MCF 10A (cell line): ENCODE measurements at regions not wholly inside any gene's neighbourhood (a gene's known extent, or its start where the extent isn't known, plus 50 kb on each side); places are given as distances from the start of the nearest gene placed in this dataset.
"Not testable (repeated sequence)": the region's sequence is repeated elsewhere in the genome, so short reads cannot be mapped to it uniquely, and the experiment has no call there.

Experiments used
- BruUV-seq: library from RNA; stranded (reverse); fragments of 400-500 nt; replicated peaks from 2 replicates; lab custom pipeline; 2021; lab: Mats Ljungman, UMichigan
- CTCF ChIA-PET: fragments of 300-600 bp; sonication (Branson Sonifier 250); formaldehyde crosslinking; extraction: SDS; loops from one replicate; lab custom pipeline; 2021; ENCODE audit warnings: antibody characterized with exemption, inconsistent platforms; lab: Yijun Ruan, JAX
- POLR2A ChIA-PET: fragments of 300-600, 350-650 bp; sonication (Branson Sonifier 250); formaldehyde crosslinking; extraction: SDS; loops from one replicate; lab custom pipeline; 2020; ENCODE audit warnings: antibody characterized with exemption, inconsistent platforms; lab: Yijun Ruan, JAX
- DNase-seq: peaks from one replicate; pipeline ENCODE4 v3.0.0-alpha.2; 2018; ENCODE audit not compliant: unreplicated experiment
- H3K27ac Mint-ChIP-seq: one replicate; pipeline ENCODE4 v1.8.0; 2022; ENCODE audit warnings: mild to moderate bottlenecking, low read depth, mixed read lengths; ENCODE audit not compliant: unreplicated experiment
- H3K27me3 Mint-ChIP-seq: one replicate; pipeline ENCODE4 v1.8.0; 2022; ENCODE audit warnings: mixed read lengths; ENCODE audit not compliant: insufficient read depth, unreplicated experiment
- H3K36me3 Mint-ChIP-seq: one replicate; pipeline ENCODE4 v1.8.0; 2022; ENCODE audit warnings: mild to moderate bottlenecking, moderate library complexity, mixed read lengths; ENCODE audit not compliant: insufficient read depth, unreplicated experiment
- H3K4me1 Mint-ChIP-seq: one replicate; pipeline ENCODE4 v1.8.0; 2022; ENCODE audit warnings: mixed read lengths; ENCODE audit not compliant: insufficient read depth, unreplicated experiment
- H3K4me3 Mint-ChIP-seq: one replicate; pipeline ENCODE4 v1.8.0; 2022; ENCODE audit warnings: mild to moderate bottlenecking, moderate library complexity, mixed read lengths; ENCODE audit not compliant: unreplicated experiment
- H3K9me3 Mint-ChIP-seq: one replicate; pipeline ENCODE4 v1.8.0; 2022; ENCODE audit warnings: mixed read lengths; ENCODE audit not compliant: unreplicated experiment
- intact Hi-C: fragments of 100-400 bp; cut with micrococcal nuclease; formaldehyde crosslinking; loops from 2 replicates; pipeline ENCODE4 v1.14.1; 2022
- TF ChIP-seq, protein P1 (sequence below): fragments of 200-600 bp; IDR thresholded peaks from one replicate; pipeline ENCODE4 v1.8.0; 2022; ENCODE audit warnings: antibody characterized with exemption, mild to moderate bottlenecking; ENCODE audit not compliant: unreplicated experiment

DNA sequence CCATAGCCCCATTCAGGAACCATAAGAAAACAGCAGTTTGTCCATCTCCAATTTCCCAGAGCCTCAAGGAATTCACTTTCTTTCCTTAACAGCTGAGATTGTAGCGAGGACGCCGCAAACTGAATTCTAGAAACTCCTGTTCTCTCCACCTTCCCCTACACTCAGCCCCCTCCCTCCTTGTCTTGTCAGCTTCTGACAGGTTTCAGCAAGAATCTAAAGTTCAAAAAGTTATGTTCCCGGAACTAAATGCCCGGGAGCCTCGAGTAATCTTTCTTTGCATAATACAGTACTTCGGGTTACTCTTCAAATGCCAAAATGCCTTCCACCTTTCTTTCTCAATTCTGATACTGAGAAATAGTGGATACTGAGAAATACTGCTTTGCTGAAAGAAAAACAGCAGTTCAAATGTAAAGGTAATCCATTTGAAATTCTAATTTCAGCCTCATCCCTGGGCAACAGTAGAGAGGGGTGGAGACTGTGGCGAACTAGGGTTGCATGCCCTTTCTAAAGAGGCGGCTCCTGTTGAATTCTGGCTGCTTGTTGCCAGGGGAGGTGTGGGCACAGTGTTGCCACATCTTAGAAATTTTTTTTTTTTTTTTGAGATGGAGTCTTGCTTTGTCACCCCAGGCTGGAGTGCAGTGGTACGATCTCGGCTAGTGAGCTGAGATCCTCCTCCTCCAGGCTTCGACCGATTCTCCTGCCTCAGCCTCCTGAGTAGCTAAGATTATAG lies 63.5 kb upstream of the USP7 start:
- intact Hi-C loops = no loop called here
- H3K27ac Mint-ChIP-seq = no peak overlapping the region

DNA sequence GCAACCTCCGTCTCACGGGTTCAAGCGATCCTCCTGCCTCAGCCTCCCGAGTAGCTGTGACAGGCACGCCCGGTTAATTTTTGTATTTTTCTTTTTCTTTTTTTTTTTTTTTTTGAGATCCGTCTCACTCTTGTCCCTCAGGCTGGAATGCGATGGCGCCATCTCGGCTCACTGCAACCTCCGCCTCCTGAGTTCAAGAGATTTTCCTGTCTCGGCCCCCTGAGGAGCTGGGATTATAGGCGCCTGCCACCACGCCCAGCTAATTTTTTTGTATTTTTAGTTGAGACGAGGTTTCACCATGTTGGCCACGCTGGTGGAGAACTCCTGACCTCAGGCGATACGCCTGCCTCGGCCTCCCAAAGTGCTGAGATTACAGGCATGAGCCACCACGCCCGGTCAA lies 63.0 kb upstream of the HAPSTR1 start:
- H3K9me3 Mint-ChIP-seq, DNase-seq, BruUV-seq, H3K27me3 Mint-ChIP-seq, H3K4me1 Mint-ChIP-seq, H3K27ac Mint-ChIP-seq, intact Hi-C loops, H3K36me3 Mint-ChIP-seq, H3K4me3 Mint-ChIP-seq: not testable (repeated sequence)
- POLR2A ChIA-PET = interaction anchor here (0.6 to 0.8 kb wide), 2 partner anchors 64 to 458 kb away, joined by 3 read pairs; partner anchors contain the start of gene USP7
- CTCF ChIA-PET = interaction anchor here (0.6 to 1.4 kb wide), 5 partner anchors 19 to 83 kb away, joined by 3 to 6 read pairs (median 5); no protein-coding TSS in a partner anchor

More for the DNA sequence above, 63.5 kb upstream of the USP7 start:
- BruUV-seq = no TSS peak
- H3K27me3 Mint-ChIP-seq = no peaks in the 10 kb centered on the region
- H3K36me3 Mint-ChIP-seq = no peaks in the 10 kb centered on the region
- peak; percentile 29 for DNase-seq
- H3K9me3 Mint-ChIP-seq = no peaks in the 10 kb centered on the region
- POLR2A ChIA-PET = no interaction called here
- TF ChIP-seq, protein P1, sequence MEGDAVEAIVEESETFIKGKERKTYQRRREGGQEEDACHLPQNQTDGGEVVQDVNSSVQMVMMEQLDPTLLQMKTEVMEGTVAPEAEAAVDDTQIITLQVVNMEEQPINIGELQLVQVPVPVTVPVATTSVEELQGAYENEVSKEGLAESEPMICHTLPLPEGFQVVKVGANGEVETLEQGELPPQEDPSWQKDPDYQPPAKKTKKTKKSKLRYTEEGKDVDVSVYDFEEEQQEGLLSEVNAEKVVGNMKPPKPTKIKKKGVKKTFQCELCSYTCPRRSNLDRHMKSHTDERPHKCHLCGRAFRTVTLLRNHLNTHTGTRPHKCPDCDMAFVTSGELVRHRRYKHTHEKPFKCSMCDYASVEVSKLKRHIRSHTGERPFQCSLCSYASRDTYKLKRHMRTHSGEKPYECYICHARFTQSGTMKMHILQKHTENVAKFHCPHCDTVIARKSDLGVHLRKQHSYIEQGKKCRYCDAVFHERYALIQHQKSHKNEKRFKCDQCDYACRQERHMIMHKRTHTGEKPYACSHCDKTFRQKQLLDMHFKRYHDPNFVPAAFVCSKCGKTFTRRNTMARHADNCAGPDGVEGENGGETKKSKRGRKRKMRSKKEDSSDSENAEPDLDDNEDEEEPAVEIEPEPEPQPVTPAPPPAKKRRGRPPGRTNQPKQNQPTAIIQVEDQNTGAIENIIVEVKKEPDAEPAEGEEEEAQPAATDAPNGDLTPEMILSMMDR = no peak
- CTCF ChIA-PET = interaction anchor here (0.7 to 4.1 kb wide), 4 partner anchors 16 to 53 kb away, joined by 3 to 12 read pairs (median 4); no protein-coding TSS in a partner anchor
- peaks cover 6% of the 10 kb centered on the region for H3K4me1 Mint-ChIP-seq
- no peak overlapping the region for H3K4me3 Mint-ChIP-seq

DNA sequence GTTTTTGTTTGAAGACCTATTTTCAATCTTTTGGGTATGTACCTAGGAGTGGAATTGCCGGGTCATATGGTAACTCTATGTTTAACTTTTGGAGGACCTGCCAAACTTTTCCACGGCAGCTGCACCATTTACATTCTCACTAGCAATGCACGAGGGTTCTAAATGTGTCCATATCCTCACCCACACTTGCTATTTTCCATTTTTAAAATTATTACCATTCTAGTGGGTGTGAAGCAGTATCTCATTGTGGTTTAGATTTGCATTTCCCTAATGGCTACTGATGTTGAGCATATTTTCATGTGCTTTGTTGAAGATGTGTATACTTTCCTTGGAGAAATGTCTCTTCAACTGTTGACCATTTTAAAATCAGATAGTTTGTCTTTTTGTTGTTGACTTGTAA lies 60.3 kb upstream of the HAPSTR1 start:
- no peaks in the 10 kb centered on the region for H3K36me3 Mint-ChIP-seq
- H3K27ac Mint-ChIP-seq = no peak overlapping the region
- intact Hi-C loops = loop anchor here (5.0 kb wide), 1 partner anchor 464 kb away; no protein-coding TSS in a partner anchor
- BruUV-seq = no TSS peak
- DNase-seq = no peak
- POLR2A ChIA-PET = interaction anchor here (0.5 kb wide), 1 partner anchor 29 kb away, joined by 3 read pairs; no protein-coding TSS in a partner anchor
- CTCF ChIA-PET = interaction anchor here (0.6 to 1.4 kb wide), 2 partner anchors 23 to 31 kb away, joined by 3 to 6 read pairs; no protein-coding TSS in a partner anchor
- TF ChIP-seq, protein P1 = no peak
- H3K9me3 Mint-ChIP-seq = no peaks in the 10 kb centered on the region
- no peak overlapping the region for H3K4me3 Mint-ChIP-seq
- H3K4me1 Mint-ChIP-seq = peaks cover 6% of the 10 kb centered on the region
- H3K27me3 Mint-ChIP-seq = no peaks in the 10 kb centered on the region

DNA sequence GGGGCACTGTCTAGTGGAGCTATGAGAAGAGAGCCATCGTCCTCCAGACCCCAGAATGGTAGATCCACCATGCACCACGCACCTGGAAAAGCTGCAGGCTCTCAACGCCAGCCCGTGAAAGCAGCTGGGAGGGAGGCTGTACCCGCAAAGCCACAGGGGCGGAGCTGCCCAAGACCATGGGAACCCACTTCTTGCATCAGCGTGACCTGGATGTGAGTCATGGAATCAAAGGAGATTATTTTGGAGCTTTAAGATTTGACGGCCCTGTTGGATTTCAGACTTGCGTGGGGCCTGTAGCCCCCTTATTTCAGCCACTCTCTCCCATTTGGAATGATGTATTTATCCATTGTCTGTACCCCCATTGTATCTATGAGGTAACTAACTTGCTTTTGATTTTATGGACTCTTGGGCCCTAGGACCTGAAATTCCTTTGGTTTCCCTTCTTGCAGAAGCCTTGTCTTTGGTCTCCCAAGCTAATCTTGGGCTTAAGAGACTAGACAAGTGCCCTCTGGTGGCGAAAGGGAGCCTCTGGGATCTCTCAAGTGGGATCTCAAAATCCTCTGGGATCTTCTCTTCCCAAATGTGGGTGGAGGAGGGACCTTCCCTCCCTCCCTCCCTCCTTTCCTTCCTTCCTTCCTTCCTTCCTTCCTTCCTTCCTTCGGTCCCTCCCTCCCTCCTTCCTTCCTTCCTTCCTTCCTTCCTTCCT lies 58.2 kb upstream of the HAPSTR1 start:
- Mint-ChIP-seq H3K9me3 (no peaks in the 10 kb centered on the region), H3K4me3 (no peak overlapping the region), H3K4me1 (no peaks in the 10 kb centered on the region), H3K36me3 (no peaks in the 10 kb centered on the region), H3K27ac (no peak overlapping the region), H3K27me3 (no peaks in the 10 kb centered on the region)
- ChIA-PET POLR2A (interaction anchor here (0.7 to 1.2 kb wide), 2 partner anchors 58 to 132 kb away, joined by 3 to 9 read pairs; partner anchors contain the start of gene HAPSTR1), CTCF (interaction anchor here (0.6 to 2.8 kb wide), 17 partner anchors 9 to 165 kb away, joined by 3 to 15 read pairs (median 5); no protein-coding TSS in a partner anchor)
- intact Hi-C loops = loop anchor here (5.0 kb wide), 1 partner anchor 466 kb away; no protein-coding TSS in a partner anchor
- no TSS peak for BruUV-seq
- TF ChIP-seq, protein P1 = peak; percentile 35
- DNase-seq = peak; percentile 83
